ENCODE measurements at regions not wholly inside any gene's neighbourhood (a gene's known extent, or its start where the extent isn't known, plus 50 kb on each side); places are given as distances from the start of the nearest gene placed in this dataset.

DNA sequence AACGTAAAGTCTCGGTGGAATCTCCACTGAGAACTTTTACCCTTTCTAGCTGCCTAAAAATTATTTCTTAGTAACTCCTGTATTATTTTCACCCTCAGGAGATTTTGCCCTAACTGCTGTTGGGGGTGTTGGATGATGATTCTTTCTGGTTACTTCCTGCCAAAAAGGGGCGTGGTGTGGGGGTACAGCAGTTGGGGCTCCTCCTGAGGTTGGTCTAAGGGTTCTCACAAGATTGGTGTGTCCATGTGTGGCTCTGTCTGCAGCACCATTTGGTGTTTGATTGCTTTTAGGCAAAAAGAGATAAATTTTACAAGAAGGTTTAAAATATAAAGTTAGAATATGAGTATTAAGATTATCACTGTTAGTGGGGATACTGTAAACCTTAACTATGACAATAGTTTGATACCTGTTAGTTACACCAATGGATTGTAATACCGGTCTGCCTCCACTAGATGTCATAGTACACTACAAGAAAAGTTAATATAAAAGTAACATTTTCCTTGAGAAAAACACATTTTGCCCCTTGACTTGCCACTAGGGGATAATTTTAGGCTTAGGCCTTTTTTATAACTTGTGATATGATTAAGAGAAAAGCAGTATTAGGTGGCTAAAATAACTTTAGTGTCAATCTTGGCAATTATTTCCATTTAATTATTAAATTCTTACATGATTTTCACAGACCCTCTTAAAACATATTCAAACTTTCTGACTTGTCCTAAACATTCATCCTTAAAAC lies 928.7 kb downstream of the IPMK start:
- H3K4me3 Mint-ChIP-seq: no peak overlapping the region
- H3K27ac Mint-ChIP-seq: no peak overlapping the region
- intact Hi-C loops (cut with micrococcal nuclease): no loop called here
- H3K9me3 Mint-ChIP-seq: peaks cover 5 to 7% of the 10 kb centered on the region in 2 donors
- Histone ChIP-seq H3K27ac (ENCODE audit: low read length) (no peak overlapping the region), H3K4me1 (ENCODE audit: control insufficient read depth, insufficient read depth, low read length) (no peaks in the 10 kb centered on the region), H3K36me3 (ENCODE audit: control insufficient read depth, insufficient read depth, low read length) (no peaks in the 10 kb centered on the region), H3K9me3 (ENCODE audit: control insufficient read depth, insufficient read depth, low read length) (peaks cover 9% of the 10 kb centered on the region), H3K27me3 (ENCODE audit: control insufficient read depth, insufficient read depth, low read length) (no peaks in the 10 kb centered on the region), H3K4me3 (ENCODE audit: low read length) (no peak overlapping the region)
- no peaks in the 10 kb centered on the region for H3K36me3 Mint-ChIP-seq
- no peaks in the 10 kb centered on the region for H3K27me3 Mint-ChIP-seq (ENCODE audit: low read depth in 2 of 2)
- no peaks in the 10 kb centered on the region for H3K4me1 Mint-ChIP-seq
- DNase-seq (peak in 1 of 2 donors; percentile 20), ATAC-seq (no peak)
- TF ChIP-seq, protein P1, sequence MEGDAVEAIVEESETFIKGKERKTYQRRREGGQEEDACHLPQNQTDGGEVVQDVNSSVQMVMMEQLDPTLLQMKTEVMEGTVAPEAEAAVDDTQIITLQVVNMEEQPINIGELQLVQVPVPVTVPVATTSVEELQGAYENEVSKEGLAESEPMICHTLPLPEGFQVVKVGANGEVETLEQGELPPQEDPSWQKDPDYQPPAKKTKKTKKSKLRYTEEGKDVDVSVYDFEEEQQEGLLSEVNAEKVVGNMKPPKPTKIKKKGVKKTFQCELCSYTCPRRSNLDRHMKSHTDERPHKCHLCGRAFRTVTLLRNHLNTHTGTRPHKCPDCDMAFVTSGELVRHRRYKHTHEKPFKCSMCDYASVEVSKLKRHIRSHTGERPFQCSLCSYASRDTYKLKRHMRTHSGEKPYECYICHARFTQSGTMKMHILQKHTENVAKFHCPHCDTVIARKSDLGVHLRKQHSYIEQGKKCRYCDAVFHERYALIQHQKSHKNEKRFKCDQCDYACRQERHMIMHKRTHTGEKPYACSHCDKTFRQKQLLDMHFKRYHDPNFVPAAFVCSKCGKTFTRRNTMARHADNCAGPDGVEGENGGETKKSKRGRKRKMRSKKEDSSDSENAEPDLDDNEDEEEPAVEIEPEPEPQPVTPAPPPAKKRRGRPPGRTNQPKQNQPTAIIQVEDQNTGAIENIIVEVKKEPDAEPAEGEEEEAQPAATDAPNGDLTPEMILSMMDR (IDR thresholded peaks at IDR 0.05): no peak
- 63% methylated on average over 3 of the region's 4 CpGs for WGBS (ENCODE audit: insufficient coverage)

DNA sequence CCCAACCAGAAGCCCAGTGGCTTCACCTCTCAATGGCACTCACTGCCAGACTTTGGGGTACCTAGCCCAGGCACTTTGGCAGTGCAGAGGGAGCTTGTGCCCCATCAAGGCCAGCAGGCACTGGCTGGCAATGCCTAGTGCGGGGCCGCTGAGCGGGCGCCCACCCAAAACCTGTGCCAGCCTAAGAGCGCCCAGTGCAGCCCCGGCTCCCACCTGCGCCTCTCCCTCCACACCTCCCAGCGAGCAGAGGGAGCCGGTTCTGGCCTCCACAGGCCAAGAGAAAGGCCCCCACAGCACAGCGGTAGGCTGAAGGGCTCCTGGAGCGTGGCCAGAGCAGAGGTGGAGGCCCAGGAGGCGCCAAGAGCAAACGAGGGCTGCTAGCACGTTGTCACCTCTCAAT lies 930.8 kb downstream of the IPMK start:
- no peaks in the 10 kb centered on the region for H3K9me3 ChIP-seq (ENCODE audit: control insufficient read depth, insufficient read depth, low read length)
- no peaks in the 10 kb centered on the region for H3K4me1 ChIP-seq (ENCODE audit: control insufficient read depth, insufficient read depth, low read length)
- TF ChIP-seq, protein P1 (IDR thresholded peaks at IDR 0.05): no peak
- no peaks in the 10 kb centered on the region for H3K36me3 ChIP-seq (ENCODE audit: control insufficient read depth, insufficient read depth, low read length)
- intact Hi-C loops (cut with micrococcal nuclease): no loop called here
- Mint-ChIP-seq H3K27ac (no peak overlapping the region), H3K4me1 (no peaks in the 10 kb centered on the region), H3K9me3 (peaks cover 2 to 5% of the 10 kb centered on the region in 2 donors), H3K27me3 (ENCODE audit: low read depth in 2 of 2) (no peaks in the 10 kb centered on the region), H3K4me3 (no peak overlapping the region), H3K36me3 (no peaks in the 10 kb centered on the region)
- no peaks in the 10 kb centered on the region for H3K27me3 ChIP-seq (ENCODE audit: control insufficient read depth, insufficient read depth, low read length)
- no peak overlapping the region for H3K27ac ChIP-seq (ENCODE audit: low read length)
- WGBS (ENCODE audit: insufficient coverage): 77% methylated on average over 14 of the region's 14 CpGs
- no peak for ATAC-seq
- H3K4me3 ChIP-seq (ENCODE audit: low read length): no peak overlapping the region
- no peak for DNase-seq

DNA sequence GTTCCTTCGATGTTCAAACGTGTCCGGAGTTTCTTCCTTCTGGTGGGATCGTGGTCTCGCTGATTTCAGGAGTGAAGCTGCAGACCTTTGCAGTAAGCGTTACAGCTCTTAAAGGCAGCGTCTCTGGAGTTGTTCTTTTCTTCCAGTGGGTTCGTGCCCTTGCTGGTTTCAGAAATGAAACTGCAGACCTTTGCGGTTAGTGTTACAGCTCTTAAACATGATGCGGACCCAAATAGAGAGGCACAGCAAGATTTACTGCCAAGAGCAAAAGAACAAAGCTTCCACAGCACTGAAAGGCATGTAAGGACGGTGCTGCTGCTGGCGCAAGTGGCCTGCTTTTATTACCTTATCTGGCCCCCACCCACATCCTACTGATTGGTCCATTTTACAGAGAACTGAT lies 931.4 kb downstream of the IPMK start:
- Histone ChIP-seq H3K27ac (ENCODE audit: low read length) (no peak overlapping the region), H3K27me3 (ENCODE audit: control insufficient read depth, insufficient read depth, low read length) (no peaks in the 10 kb centered on the region), H3K4me1 (ENCODE audit: control insufficient read depth, insufficient read depth, low read length) (no peaks in the 10 kb centered on the region), H3K36me3 (ENCODE audit: control insufficient read depth, insufficient read depth, low read length) (no peaks in the 10 kb centered on the region), H3K4me3 (ENCODE audit: low read length) (no peak overlapping the region), H3K9me3 (ENCODE audit: control insufficient read depth, insufficient read depth, low read length) (no peaks in the 10 kb centered on the region)
- no peaks in the 10 kb centered on the region for H3K36me3 Mint-ChIP-seq
- H3K4me1 Mint-ChIP-seq: no peaks in the 10 kb centered on the region
- H3K27ac Mint-ChIP-seq: no peak overlapping the region
- DNase-seq (no peak), ATAC-seq (no peak)
- WGBS (ENCODE audit: insufficient coverage): 87% methylated on average over 12 of the region's 12 CpGs
- intact Hi-C loops (cut with micrococcal nuclease): no loop called here
- H3K27me3 Mint-ChIP-seq (ENCODE audit: low read depth in 2 of 2): no peaks in the 10 kb centered on the region
- peaks cover 2 to 5% of the 10 kb centered on the region in 2 donors for H3K9me3 Mint-ChIP-seq
- TF ChIP-seq, protein P1 (IDR thresholded peaks at IDR 0.05): no peak
- no peak overlapping the region for H3K4me3 Mint-ChIP-seq

DNA sequence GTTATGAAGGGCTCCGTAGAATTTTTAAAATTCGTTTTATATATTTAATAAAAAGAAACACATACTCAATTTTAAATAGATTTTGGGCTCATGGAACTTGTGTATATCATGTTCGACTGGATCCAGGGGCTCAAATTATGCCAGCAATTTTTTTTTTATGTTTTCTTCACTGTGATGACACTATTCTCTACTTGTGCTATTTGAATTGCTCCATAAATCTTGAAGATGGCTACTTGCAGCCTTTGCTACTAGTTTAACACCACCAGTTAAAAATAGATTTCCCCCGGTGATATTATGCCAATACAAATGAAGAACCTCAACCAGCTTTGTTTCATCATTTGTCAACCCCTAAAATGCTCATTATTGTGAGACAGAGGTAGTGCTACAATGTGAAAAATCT lies 933.2 kb downstream of the IPMK start:
- Mint-ChIP-seq H3K4me1 (no peaks in the 10 kb centered on the region), H3K36me3 (no peaks in the 10 kb centered on the region), H3K27ac (no peak overlapping the region), H3K4me3 (no peak overlapping the region), H3K9me3 (peaks cover 2 to 3% of the 10 kb centered on the region in 2 donors), H3K27me3 (ENCODE audit: low read depth in 2 of 2) (no peaks in the 10 kb centered on the region)
- ATAC-seq (no peak), DNase-seq (no peak)
- H3K27me3 ChIP-seq (ENCODE audit: control insufficient read depth, insufficient read depth, low read length): no peaks in the 10 kb centered on the region
- 78% methylated on average over 2 of the region's 4 CpGs for WGBS (ENCODE audit: insufficient coverage)
- no peak overlapping the region for H3K4me3 ChIP-seq (ENCODE audit: low read length)
- intact Hi-C loops (cut with micrococcal nuclease): no loop called here
- TF ChIP-seq, protein P1 (IDR thresholded peaks at IDR 0.05): no peak
- no peak overlapping the region for H3K27ac ChIP-seq (ENCODE audit: low read length)
- no peaks in the 10 kb centered on the region for H3K9me3 ChIP-seq (ENCODE audit: control insufficient read depth, insufficient read depth, low read length)
- H3K36me3 ChIP-seq (ENCODE audit: control insufficient read depth, insufficient read depth, low read length): no peaks in the 10 kb centered on the region
- H3K4me1 ChIP-seq (ENCODE audit: control insufficient read depth, insufficient read depth, low read length): no peaks in the 10 kb centered on the region
